Thoracic aorta (tissue), 2 donors: ENCODE measurements at regions not wholly inside any gene's neighbourhood (a gene's known extent, or its start where the extent isn't known, plus 50 kb on each side); places are given as distances from the start of the nearest gene placed in this dataset.

Source experiments
- ATAC-seq: fragments of 150-250 bp; one replicate; pipeline ENCODE4 v1.8.0; 2017; ENCODE audit warnings: low read depth; ENCODE audit not compliant: insufficient number of reproducible peaks, low FRiP score
- DNase-seq: peaks from one replicate; pipeline ENCODE4 v3.0.0-alpha.2; 2020; ENCODE audit warnings: low spot score
- H3K27ac ChIP-seq, 2 donors: fragments of 200-600 bp; sonication (generic); 1 replicate in 1 of 2; 2 replicates in 1 of 2; pipeline ENCODE4 v1.5.1; 2016; ENCODE audit warnings: mild to moderate bottlenecking in 2 of 2, moderate library complexity in 2 of 2
- H3K27me3 ChIP-seq: fragments of 200-600 bp; sonication (generic); replicated peaks from 2 replicates; pipeline ENCODE4 v1.6.0; 2016; ENCODE audit warnings: mild to moderate bottlenecking; ENCODE audit not compliant: insufficient read depth
- H3K36me3 ChIP-seq: fragments of 200-600 bp; sonication (generic); one replicate; pipeline ENCODE4 v1.5.1; 2016
- H3K4me1 ChIP-seq, 2 donors: fragments of 200-600 bp; sonication (generic); 1 replicate in 1 of 2; 2 replicates in 1 of 2; pipeline versions ENCODE4 v1.5.1 to v1.6.0; 2016; ENCODE audit warnings: low read depth in 2 of 2, mild to moderate bottlenecking in 1 of 2; ENCODE audit not compliant: control insufficient read depth in 1 of 2
- H3K4me3 ChIP-seq: fragments of 200-600 bp; sonication (generic); 2 replicates; pipeline ENCODE4 v1.5.1; 2016; ENCODE audit warnings: mild to moderate bottlenecking
- H3K9me3 ChIP-seq: fragments of 200-600 bp; sonication (generic); 2 replicates; pipeline ENCODE4 v1.5.1; 2016
- TF ChIP-seq, protein P1 (sequence below): fragments of 200-600 bp; sonication (generic); IDR thresholded peaks from one replicate; pipeline ENCODE4 v1.5.1; 2019; ENCODE audit warnings: antibody characterized with exemption

- Histone ChIP-seq H3K4me1 (peaks cover 0 to 3% of the 10 kb centered on the region in 2 donors), H3K27ac (no peak overlapping the region), H3K36me3 (no peaks in the 10 kb centered on the region), H3K4me3 (no peak overlapping the region), H3K9me3 (no peaks in the 10 kb centered on the region), H3K27me3 (no peaks in the 10 kb centered on the region)
- ATAC-seq: no peak
- DNase-seq: no peak
- TF ChIP-seq, protein P1, sequence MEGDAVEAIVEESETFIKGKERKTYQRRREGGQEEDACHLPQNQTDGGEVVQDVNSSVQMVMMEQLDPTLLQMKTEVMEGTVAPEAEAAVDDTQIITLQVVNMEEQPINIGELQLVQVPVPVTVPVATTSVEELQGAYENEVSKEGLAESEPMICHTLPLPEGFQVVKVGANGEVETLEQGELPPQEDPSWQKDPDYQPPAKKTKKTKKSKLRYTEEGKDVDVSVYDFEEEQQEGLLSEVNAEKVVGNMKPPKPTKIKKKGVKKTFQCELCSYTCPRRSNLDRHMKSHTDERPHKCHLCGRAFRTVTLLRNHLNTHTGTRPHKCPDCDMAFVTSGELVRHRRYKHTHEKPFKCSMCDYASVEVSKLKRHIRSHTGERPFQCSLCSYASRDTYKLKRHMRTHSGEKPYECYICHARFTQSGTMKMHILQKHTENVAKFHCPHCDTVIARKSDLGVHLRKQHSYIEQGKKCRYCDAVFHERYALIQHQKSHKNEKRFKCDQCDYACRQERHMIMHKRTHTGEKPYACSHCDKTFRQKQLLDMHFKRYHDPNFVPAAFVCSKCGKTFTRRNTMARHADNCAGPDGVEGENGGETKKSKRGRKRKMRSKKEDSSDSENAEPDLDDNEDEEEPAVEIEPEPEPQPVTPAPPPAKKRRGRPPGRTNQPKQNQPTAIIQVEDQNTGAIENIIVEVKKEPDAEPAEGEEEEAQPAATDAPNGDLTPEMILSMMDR: no peak
Observed at GRCh38 chr7:18117482-18117881, 89.8 kb upstream of the PRPS1L1 start.

- DNase-seq (no peak), ATAC-seq (no peak)
- Histone ChIP-seq H3K4me1 (peaks cover 0 to 3% of the 10 kb centered on the region in 2 donors), H3K27me3 (no peaks in the 10 kb centered on the region), H3K4me3 (no peak overlapping the region), H3K9me3 (no peaks in the 10 kb centered on the region), H3K27ac (no peak overlapping the region), H3K36me3 (no peaks in the 10 kb centered on the region)
- TF ChIP-seq, protein P1: no peak
Observed at GRCh38 chr7:18119985-18120384, 92.3 kb upstream of the PRPS1L1 start.

DNA sequence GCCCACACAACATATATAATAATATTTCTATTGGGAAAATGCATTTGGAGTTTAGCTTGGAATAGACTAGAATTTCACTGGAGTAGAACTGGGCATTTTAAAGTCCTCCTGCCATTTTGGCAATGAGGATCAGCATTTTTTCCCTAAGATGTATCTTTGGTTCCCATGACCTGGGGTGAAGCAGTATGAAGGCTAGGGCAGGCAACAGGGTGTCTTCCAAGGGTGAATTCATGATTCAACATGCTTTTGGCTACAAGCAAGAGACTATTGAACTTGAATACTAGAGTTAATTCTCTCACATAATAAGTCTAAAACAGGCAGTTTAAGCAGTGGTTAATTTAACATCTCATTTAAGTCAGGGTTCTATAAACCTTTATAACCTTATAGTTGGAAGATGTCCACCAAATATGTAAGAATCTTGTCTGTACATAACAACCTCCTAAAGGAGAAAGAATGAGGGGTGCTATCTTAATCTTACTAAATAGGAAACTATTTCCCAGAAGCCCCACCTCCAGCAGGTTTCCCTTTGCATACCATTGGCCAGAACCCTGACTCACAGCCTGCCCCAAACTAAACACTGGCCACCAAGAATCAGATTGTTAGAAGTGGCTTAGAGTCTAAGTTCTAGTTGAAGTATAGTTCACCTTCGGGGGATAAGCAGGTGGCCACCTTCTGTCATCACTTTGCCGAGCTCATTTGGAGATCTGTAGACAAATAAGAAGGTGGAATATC is 96.0 kb upstream of the PRPS1L1 start:
- Histone ChIP-seq H3K27ac (no peak overlapping the region), H3K4me1 (peaks cover 0 to 3% of the 10 kb centered on the region in 2 donors), H3K36me3 (no peaks in the 10 kb centered on the region), H3K9me3 (no peaks in the 10 kb centered on the region), H3K4me3 (no peak overlapping the region), H3K27me3 (no peaks in the 10 kb centered on the region)
- DNase-seq: no peak
- no peak for ATAC-seq
- TF ChIP-seq, protein P1: no peak

DNA sequence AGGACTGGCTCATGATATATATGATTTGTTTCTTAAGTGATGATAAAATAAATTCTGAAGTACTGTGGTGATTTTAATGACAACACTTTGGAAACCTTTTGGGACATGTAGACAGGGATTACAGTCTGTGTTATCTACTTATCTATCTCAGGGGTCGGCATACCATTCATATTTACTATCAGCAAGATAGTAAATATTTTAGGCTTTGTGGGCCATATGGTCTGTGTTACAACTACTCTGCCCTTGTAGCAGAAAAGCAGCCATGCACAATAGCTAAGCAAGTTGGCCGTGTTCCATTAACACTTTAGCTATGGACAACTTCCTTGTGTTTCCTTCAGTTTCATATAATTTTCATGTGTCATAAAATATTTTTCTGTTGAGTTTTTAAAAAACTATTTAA is 97.8 kb upstream of the PRPS1L1 start:
- Histone ChIP-seq H3K27ac (no peak overlapping the region), H3K9me3 (no peaks in the 10 kb centered on the region), H3K4me1 (no peaks in the 10 kb centered on the region), H3K27me3 (no peaks in the 10 kb centered on the region), H3K36me3 (no peaks in the 10 kb centered on the region), H3K4me3 (no peak overlapping the region)
- ATAC-seq (no peak), DNase-seq (no peak)
- TF ChIP-seq, protein P1: no peak

- ATAC-seq: no peak
- Histone ChIP-seq H3K4me1 (no peaks in the 10 kb centered on the region), H3K36me3 (no peaks in the 10 kb centered on the region), H3K27me3 (no peaks in the 10 kb centered on the region), H3K27ac (no peak overlapping the region), H3K9me3 (no peaks in the 10 kb centered on the region), H3K4me3 (no peak overlapping the region)
- no peak for DNase-seq
- TF ChIP-seq, protein P1: no peak
Observed at GRCh38 chr7:18126281-18126680, 98.6 kb upstream of the PRPS1L1 start.
